GM12874 (cell line): ENCODE measurements at regions not wholly inside any gene's neighbourhood (a gene's known extent, or its start where the extent isn't known, plus 50 kb on each side); places are given as distances from the start of the nearest gene placed in this dataset.

Experiments used
- CTCF ChIP-seq: IDR thresholded peaks from 2 replicates; pipeline ENCODE4 v1.5.1; 2011; ENCODE audit warnings: low read depth, mild to moderate bottlenecking, control low read depth, low read length, moderate library complexity; ENCODE audit not compliant: insufficient read depth

GRCh38 chr19:27759896-27760295 lies 1453.1 kb downstream of the UQCRFS1 start:
- no peak for TF ChIP-seq CTCF

GRCh38 chr19:27758626-27759505 lies 1454.1 kb downstream of the UQCRFS1 start:
- no peak for TF ChIP-seq CTCF

- no peak for TF ChIP-seq CTCF
Observed at GRCh38 chr19:27754700-27755099, 1458.3 kb downstream of the UQCRFS1 start.

GRCh38 chr19:27753622-27754021 lies 1459.3 kb downstream of the UQCRFS1 start:
- no peak for TF ChIP-seq CTCF

- TF ChIP-seq CTCF, result no peak
Observed at GRCh38 chr19:27752530-27753184, 1460.3 kb downstream of the UQCRFS1 start.

- no peak for TF ChIP-seq CTCF
Observed at GRCh38 chr19:27751044-27751391, 1461.9 kb downstream of the UQCRFS1 start.

GRCh38 chr19:27750391-27751043 lies 1462.4 kb downstream of the UQCRFS1 start:
- no peak for TF ChIP-seq CTCF
